Trophoblast cell (in vitro differentiated cells and primary cell): ENCODE measurements at regions not wholly inside any gene's neighbourhood (a gene's known extent, or its start where the extent isn't known, plus 50 kb on each side); places are given as distances from the start of the nearest gene placed in this dataset.
A peak's percentile ranks its signal among the peaks of the same experiment; 100 is the strongest.

Experiments
- DNase-seq, 2 donors: peaks; one replicate each; pipeline ENCODE4 v3.0.0-alpha.2; 2016
- H2AFZ ChIP-seq: 2 replicates; pipeline ENCODE4 v1.6.1; 2013; ENCODE audit warnings: low read length, moderate library complexity, mild to moderate bottlenecking; ENCODE audit not compliant: insufficient read depth, poor library complexity
- H2AK5ac ChIP-seq: 2 replicates; pipeline ENCODE4 v1.6.1; 2013; ENCODE audit warnings: mild to moderate bottlenecking, low read length
- H2BK120ac ChIP-seq: 2 replicates; pipeline ENCODE4 v1.6.1; 2013; ENCODE audit warnings: low read length, mild to moderate bottlenecking, moderate library complexity; ENCODE audit not compliant: insufficient read depth, poor library complexity
- H2BK12ac ChIP-seq: 2 replicates; pipeline ENCODE4 v1.6.1; 2013; ENCODE audit warnings: mild to moderate bottlenecking, low read length, moderate library complexity
- H2BK5ac ChIP-seq: 2 replicates; pipeline ENCODE4 v1.6.1; 2013; ENCODE audit warnings: low read length, low read depth, moderate library complexity, mild to moderate bottlenecking; ENCODE audit not compliant: poor library complexity
- H3K14ac ChIP-seq: 2 replicates; pipeline ENCODE4 v1.6.1; 2013; ENCODE audit warnings: mild to moderate bottlenecking, low read length
- H3K18ac ChIP-seq: 2 replicates; pipeline ENCODE4 v1.6.1; 2013; ENCODE audit warnings: mild to moderate bottlenecking, low read length
- H3K23ac ChIP-seq: 2 replicates; pipeline ENCODE4 v1.6.1; 2013; ENCODE audit warnings: low read length
- H3K27ac ChIP-seq: 2 replicates; pipeline ENCODE4 v1.5.1; 2013; ENCODE audit warnings: low read depth, mild to moderate bottlenecking, inconsistent platforms, low read length, moderate library complexity
- H3K27me3 ChIP-seq: 2 replicates; pipeline ENCODE4 v1.6.1; 2013; ENCODE audit warnings: inconsistent platforms, mild to moderate bottlenecking, low read length, moderate library complexity; ENCODE audit not compliant: insufficient read depth
- H3K36me3 ChIP-seq, 2 experiments: 1 replicate in 1 of 2; 2 replicates in 1 of 2; pipeline ENCODE4 v1.6.1; 2013; ENCODE audit warnings: low read length in 2 of 2, mild to moderate bottlenecking in 2 of 2, moderate library complexity in 1 of 2; ENCODE audit not compliant: insufficient read depth in 2 of 2, control insufficient read depth in 1 of 2
- H3K4ac ChIP-seq: 2 replicates; pipeline ENCODE4 v1.6.1; 2013; ENCODE audit warnings: low read depth, mild to moderate bottlenecking, low read length, moderate library complexity
- H3K4me1 ChIP-seq, 2 experiments: 1 replicate in 1 of 2; 2 replicates in 1 of 2; pipeline ENCODE4 v1.6.1; 2013; ENCODE audit warnings: low read length in 2 of 2, mild to moderate bottlenecking in 2 of 2, moderate library complexity in 1 of 2; ENCODE audit not compliant: insufficient read depth in 2 of 2, control insufficient read depth in 1 of 2
- H3K4me2 ChIP-seq: 2 replicates; pipeline ENCODE4 v1.6.1; 2013; ENCODE audit warnings: inconsistent platforms, mild to moderate bottlenecking, low read length, moderate library complexity
- H3K4me3 ChIP-seq: 2 replicates; pipeline ENCODE4 v1.5.1; 2013; ENCODE audit warnings: mild to moderate bottlenecking, low read depth, low read length, inconsistent platforms
- H3K79me1 ChIP-seq: one replicate; pipeline ENCODE4 v1.6.1; 2013; ENCODE audit warnings: low read length
- H3K79me2 ChIP-seq: 2 replicates; pipeline ENCODE4 v1.6.1; 2013; ENCODE audit warnings: low read length, mild to moderate bottlenecking; ENCODE audit not compliant: control insufficient read depth, insufficient read depth, poor library complexity
- H3K9ac ChIP-seq: 2 replicates; pipeline ENCODE4 v1.6.1; 2013; ENCODE audit warnings: mild to moderate bottlenecking, low read length
- H3K9me3 ChIP-seq: 2 replicates; pipeline ENCODE4 v1.6.1; 2013; ENCODE audit warnings: low read depth, mild to moderate bottlenecking, control low read depth, inconsistent platforms, low read length; ENCODE audit not compliant: insufficient read depth
- H4K12ac ChIP-seq: 2 replicates; pipeline ENCODE4 v1.6.1; 2013; ENCODE audit warnings: low read depth, mild to moderate bottlenecking, low read length, moderate library complexity
- H4K8ac ChIP-seq: 2 replicates; pipeline ENCODE4 v1.6.1; 2013; ENCODE audit warnings: low read depth, mild to moderate bottlenecking, low read length, moderate library complexity
- H4K91ac ChIP-seq: one replicate; pipeline ENCODE4 v1.6.1; 2013; ENCODE audit warnings: low read depth, mild to moderate bottlenecking, low read length, moderate library complexity
- WGBS: extraction: QIAGEN DNeasy Blood & Tissue Kit; methylation state at CpG from one replicate; pipeline ENCODE4 v1.1.7; 2013; ENCODE audit warnings: missing lambda C conversion rate; ENCODE audit not compliant: insufficient read length, insufficient coverage; ENCODE audit errors: extremely low coverage; 5-methylcytosine and 5-hydroxymethylcytosine counted together

- Histone ChIP-seq H3K4ac (no peak overlapping the region), H3K23ac (no peak overlapping the region), H2BK12ac (no peak overlapping the region), H4K12ac (no peak overlapping the region), H3K4me3 (no peak overlapping the region), H3K18ac (no peak overlapping the region), H3K27ac (no peak overlapping the region), H2BK120ac (no peak overlapping the region), H3K4me2 (no peak overlapping the region), H3K79me2 (no peaks in the 10 kb centered on the region), H3K9me3 (no peaks in the 10 kb centered on the region), H3K4me1 (no peaks in the 10 kb centered on the region), H3K36me3 (no peaks in the 10 kb centered on the region), H3K9ac (no peak overlapping the region), H4K91ac (no peak overlapping the region), H2BK5ac (no peak overlapping the region), H3K79me1 (no peaks in the 10 kb centered on the region), H2AFZ (no peak overlapping the region), H3K14ac (no peak overlapping the region), H3K27me3 (no peaks in the 10 kb centered on the region), H2AK5ac (no peak overlapping the region), H4K8ac (no peak overlapping the region)
- WGBS: no CpG with 5 or more reads among the region's 2 CpGs
- peak in 1 of 2 donors; percentile 18 for DNase-seq
Observed at GRCh38 chr18:39441648-39442047, 1876.0 kb upstream of the CELF4 start.

GRCh38 chr18:39435996-39436395 lies 1870.4 kb upstream of the CELF4 start:
- Histone ChIP-seq H3K27me3 (no peaks in the 10 kb centered on the region), H3K27ac (no peak overlapping the region), H3K79me2 (no peaks in the 10 kb centered on the region), H4K12ac (no peak overlapping the region), H3K18ac (no peak overlapping the region), H3K4me2 (no peak overlapping the region), H2BK120ac (no peak overlapping the region), H2BK5ac (no peak overlapping the region), H3K23ac (no peak overlapping the region), H3K4me3 (no peak overlapping the region), H3K4me1 (no peaks in the 10 kb centered on the region), H3K4ac (no peak overlapping the region), H4K8ac (no peak overlapping the region), H3K36me3 (no peaks in the 10 kb centered on the region), H2AFZ (no peak overlapping the region), H4K91ac (no peak overlapping the region), H3K79me1 (no peaks in the 10 kb centered on the region), H3K14ac (no peak overlapping the region), H2BK12ac (no peak overlapping the region), H3K9ac (no peak overlapping the region), H3K9me3 (no peaks in the 10 kb centered on the region), H2AK5ac (no peak overlapping the region)
- no peak for DNase-seq
- no CpG with 5 or more reads among the region's 1 CpG for WGBS

GRCh38 chr18:39435209-39435608 lies 1869.6 kb upstream of the CELF4 start:
- Histone ChIP-seq H3K18ac (no peak overlapping the region), H3K9me3 (no peaks in the 10 kb centered on the region), H2BK12ac (no peak overlapping the region), H3K4ac (no peak overlapping the region), H4K12ac (no peak overlapping the region), H2BK5ac (no peak overlapping the region), H2BK120ac (no peak overlapping the region), H4K91ac (no peak overlapping the region), H3K4me2 (no peak overlapping the region), H3K27ac (no peak overlapping the region), H3K9ac (no peak overlapping the region), H3K79me2 (no peaks in the 10 kb centered on the region), H3K14ac (no peak overlapping the region), H3K36me3 (no peaks in the 10 kb centered on the region), H3K23ac (no peak overlapping the region), H3K27me3 (no peaks in the 10 kb centered on the region), H3K79me1 (no peaks in the 10 kb centered on the region), H4K8ac (no peak overlapping the region), H2AK5ac (no peak overlapping the region), H2AFZ (no peak overlapping the region), H3K4me1 (no peaks in the 10 kb centered on the region), H3K4me3 (no peak overlapping the region)
- no peak for DNase-seq
- WGBS: no CpG with 5 or more reads among the region's 2 CpGs

DNA sequence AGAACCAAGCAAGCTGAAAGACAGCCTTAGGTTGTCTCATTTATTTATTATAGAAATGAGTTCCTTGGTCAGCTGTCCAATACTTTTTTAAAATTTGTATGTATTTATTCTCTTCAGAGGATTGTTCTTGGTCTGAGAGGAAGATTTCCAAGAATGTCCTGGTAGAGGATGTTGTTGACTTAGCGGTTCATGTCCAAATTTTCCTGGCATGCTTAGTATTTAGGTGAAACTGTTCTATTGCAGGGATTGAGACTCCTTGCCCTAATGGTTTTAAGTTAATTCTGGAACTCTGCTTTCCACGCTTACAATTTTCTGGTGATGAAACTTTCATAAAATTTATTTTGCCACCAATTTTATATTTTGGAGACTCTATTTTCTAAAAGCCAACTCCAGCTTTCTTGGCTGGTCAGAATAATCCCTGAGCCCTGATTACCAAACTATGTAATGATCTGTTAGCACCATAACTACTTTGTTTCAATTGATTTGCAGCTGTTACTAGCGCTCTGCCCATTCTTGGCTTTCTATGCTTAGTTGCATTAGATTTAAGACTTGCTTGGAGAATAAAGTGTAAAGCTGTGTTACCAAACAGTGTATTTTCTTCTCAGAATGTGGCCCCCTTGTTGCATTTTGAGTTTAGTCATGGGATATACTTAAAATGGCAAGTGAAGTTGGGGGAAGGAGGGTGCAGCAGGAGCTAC lies 1868.8 kb upstream of the CELF4 start:
- Histone ChIP-seq H2BK12ac (no peak overlapping the region), H3K9ac (no peak overlapping the region), H3K18ac (no peak overlapping the region), H4K8ac (no peak overlapping the region), H4K91ac (no peak overlapping the region), H4K12ac (no peak overlapping the region), H3K14ac (no peak overlapping the region), H2BK5ac (no peak overlapping the region), H3K4ac (no peak overlapping the region), H3K4me3 (no peak overlapping the region), H3K9me3 (no peaks in the 10 kb centered on the region), H3K27me3 (no peaks in the 10 kb centered on the region), H3K4me1 (no peaks in the 10 kb centered on the region), H3K23ac (no peak overlapping the region), H2BK120ac (no peak overlapping the region), H3K36me3 (no peaks in the 10 kb centered on the region), H2AK5ac (no peak overlapping the region), H3K79me2 (no peaks in the 10 kb centered on the region), H3K4me2 (no peak overlapping the region), H3K27ac (no peak overlapping the region), H2AFZ (no peak overlapping the region), H3K79me1 (no peaks in the 10 kb centered on the region)
- peak in 1 of 2 donors; percentile 53 for DNase-seq
- no CpG with 5 or more reads among the region's 3 CpGs for WGBS
